Gastroesophageal sphincter (tissue), 3 donors: ENCODE measurements at regions not wholly inside any gene's neighbourhood (a gene's known extent, or its start where the extent isn't known, plus 50 kb on each side); places are given as distances from the start of the nearest gene placed in this dataset.

Experiments used
- CTCF ChIP-seq, 4 experiments: fragments of 200-600 bp in 2 of 4; fragments of 450-650 bp in 2 of 4; sonication (generic) in 1 of 4; IDR thresholded peaks; one replicate each; pipeline ENCODE4 v1.5.1; 2017 to 2019; ENCODE audit warnings: antibody characterized with exemption in 4 of 4, mild to moderate bottlenecking in 2 of 4, moderate library complexity in 2 of 4
- EP300 ChIP-seq: sonication (generic); formaldehyde crosslinking; IDR thresholded peaks from one replicate; pipeline ENCODE4 v1.6.1; 2017; ENCODE audit warnings: antibody characterized with exemption, mild to moderate bottlenecking

GRCh38 chr5:88515881-88516819, 247.5 kb upstream of the TMEM161B start:
- TF ChIP-seq CTCF (IDR thresholded peaks at IDR 0.05) (no peak), EP300 (no peak)
